Upper lobe of left lung (tissue), 4 donors: ENCODE measurements at regions not wholly inside any gene's neighbourhood (a gene's known extent, or its start where the extent isn't known, plus 50 kb on each side); places are given as distances from the start of the nearest gene placed in this dataset.

Source experiments
- POLR2A ChIP-seq, 4 donors: fragments of 450-650 bp; IDR thresholded peaks; one replicate each; pipeline ENCODE4 v1.5.1; 2016 to 2017; ENCODE audit warnings: antibody characterized with exemption in 4 of 4, mild to moderate bottlenecking in 2 of 4
- POLR2AphosphoS5 ChIP-seq, 2 donors: sonication (generic); formaldehyde crosslinking; IDR thresholded peaks; one replicate each; pipeline ENCODE4 v1.5.1; 2017; ENCODE audit warnings: antibody characterized with exemption in 2 of 2
- TF ChIP-seq, protein P1 (sequence below), 6 experiments: fragments of 450-650 bp in 4 of 6; fragments of 200-600 bp in 2 of 6; sonication (generic) in 2 of 6; IDR thresholded peaks; one replicate each; pipeline ENCODE4 v1.5.1; 2016 to 2019; ENCODE audit warnings: antibody characterized with exemption in 6 of 6

DNA sequence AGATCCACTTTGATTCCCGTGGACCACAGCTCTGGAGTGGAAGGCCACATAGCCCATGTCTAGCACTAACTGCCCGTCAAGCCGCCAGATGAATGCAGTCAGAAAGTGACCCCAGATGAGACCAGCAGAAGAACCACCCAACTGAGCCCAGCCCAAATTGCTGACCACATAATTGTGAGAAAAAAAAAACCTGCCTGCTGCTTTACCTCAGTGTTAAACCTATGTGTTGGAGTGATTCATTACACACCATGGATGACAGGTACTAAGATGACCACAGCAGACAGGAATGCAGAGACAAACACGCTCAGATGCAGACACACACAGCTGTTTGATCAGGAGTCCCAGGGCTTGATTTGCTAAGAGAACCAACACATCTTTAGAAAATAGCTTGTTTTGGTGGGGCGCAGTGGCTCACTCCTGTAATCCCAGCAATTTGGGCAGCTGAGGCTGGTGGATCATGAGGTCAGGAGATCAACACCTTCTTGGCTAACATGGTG, 168.1 kb upstream of the PPP2R2D start:
- TF ChIP-seq, protein P1, sequence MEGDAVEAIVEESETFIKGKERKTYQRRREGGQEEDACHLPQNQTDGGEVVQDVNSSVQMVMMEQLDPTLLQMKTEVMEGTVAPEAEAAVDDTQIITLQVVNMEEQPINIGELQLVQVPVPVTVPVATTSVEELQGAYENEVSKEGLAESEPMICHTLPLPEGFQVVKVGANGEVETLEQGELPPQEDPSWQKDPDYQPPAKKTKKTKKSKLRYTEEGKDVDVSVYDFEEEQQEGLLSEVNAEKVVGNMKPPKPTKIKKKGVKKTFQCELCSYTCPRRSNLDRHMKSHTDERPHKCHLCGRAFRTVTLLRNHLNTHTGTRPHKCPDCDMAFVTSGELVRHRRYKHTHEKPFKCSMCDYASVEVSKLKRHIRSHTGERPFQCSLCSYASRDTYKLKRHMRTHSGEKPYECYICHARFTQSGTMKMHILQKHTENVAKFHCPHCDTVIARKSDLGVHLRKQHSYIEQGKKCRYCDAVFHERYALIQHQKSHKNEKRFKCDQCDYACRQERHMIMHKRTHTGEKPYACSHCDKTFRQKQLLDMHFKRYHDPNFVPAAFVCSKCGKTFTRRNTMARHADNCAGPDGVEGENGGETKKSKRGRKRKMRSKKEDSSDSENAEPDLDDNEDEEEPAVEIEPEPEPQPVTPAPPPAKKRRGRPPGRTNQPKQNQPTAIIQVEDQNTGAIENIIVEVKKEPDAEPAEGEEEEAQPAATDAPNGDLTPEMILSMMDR (IDR thresholded peaks at IDR 0.05), result no peak
- TF ChIP-seq POLR2AphosphoS5 (IDR thresholded peaks at IDR 0.05) (no peak), POLR2A (IDR thresholded peaks at IDR 0.05) (no peak)
